ENCODE measurements at regions not wholly inside any gene's neighbourhood (a gene's known extent, or its start where the extent isn't known, plus 50 kb on each side); places are given as distances from the start of the nearest gene placed in this dataset.

- TF ChIP-seq EZH2phosphoT487 (IDR thresholded peaks at IDR 0.05; ENCODE audit: unreplicated experiment) (no peak), CTCF (conservative IDR thresholded peaks at IDR 0.05; ENCODE audit: low read depth in 2 of 2) (no peak), EZH2 (IDR thresholded peaks at IDR 0.05; ENCODE audit: low read depth, unreplicated experiment) (no peak), REST (IDR thresholded peaks at IDR 0.05; ENCODE audit: unreplicated experiment) (no peak), JUNB (IDR thresholded peaks at IDR 0.05; ENCODE audit: unreplicated experiment) (no peak)
Observed at GRCh38 chr2:177318613-177319012, 54.1 kb upstream of the NFE2L2 start.
